KG1 (cell line): ENCODE measurements at regions not wholly inside any gene's neighbourhood (a gene's known extent, or its start where the extent isn't known, plus 50 kb on each side); places are given as distances from the start of the nearest gene placed in this dataset.

Source experiments
- DNase-seq: peaks from one replicate; lab custom pipeline; 2025; lab: John Stamatoyannopoulos, UW

DNA sequence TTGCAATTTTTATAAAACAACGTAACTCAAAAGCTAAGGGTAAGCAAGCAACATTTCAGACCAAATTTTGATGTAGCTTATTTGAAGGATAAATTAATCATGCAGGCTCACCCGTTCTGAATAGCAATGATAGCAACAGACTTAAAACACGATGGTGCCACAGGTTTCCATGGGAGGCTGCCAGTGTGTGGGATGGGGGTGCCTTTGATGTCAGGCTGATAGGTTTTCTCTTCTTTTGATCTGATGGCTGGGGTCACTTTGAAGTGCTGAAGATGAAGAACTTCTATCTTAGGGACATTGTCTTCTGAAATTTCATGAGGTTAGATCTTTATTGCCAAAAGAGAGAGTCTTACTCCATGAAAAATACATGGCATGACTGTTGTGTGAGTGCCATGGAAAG, 206.8 kb downstream of the LPIN1 start:
- no peak for DNase-seq

GRCh38 chr2:11955314-11955713, 208.9 kb downstream of the LPIN1 start:
- no peak for DNase-seq

GRCh38 chr2:11955884-11956291, 209.5 kb downstream of the LPIN1 start:
- DNase-seq = no peak

GRCh38 chr2:11962707-11963328, 216.4 kb downstream of the LPIN1 start:
- DNase-seq = no peak

DNA sequence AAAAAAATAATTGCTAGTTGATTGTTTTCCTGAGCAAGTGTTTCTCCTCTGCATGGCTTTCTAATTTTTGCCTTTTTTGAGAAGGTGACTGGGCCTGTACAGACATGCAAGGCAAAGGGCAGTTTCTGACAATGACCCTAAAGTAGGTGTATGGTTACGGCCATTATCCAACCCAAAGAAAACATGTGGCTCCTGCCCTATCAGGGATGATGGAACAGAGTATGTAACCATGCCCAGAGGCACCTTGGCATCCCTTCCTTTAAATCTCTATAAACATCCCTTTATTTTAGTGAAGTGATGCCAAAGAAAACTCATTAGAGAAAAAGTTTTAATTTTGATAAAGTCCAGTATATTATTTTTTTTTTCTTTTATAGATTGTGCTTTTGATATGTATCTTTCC, 217.5 kb downstream of the LPIN1 start:
- DNase-seq = no peak

DNA sequence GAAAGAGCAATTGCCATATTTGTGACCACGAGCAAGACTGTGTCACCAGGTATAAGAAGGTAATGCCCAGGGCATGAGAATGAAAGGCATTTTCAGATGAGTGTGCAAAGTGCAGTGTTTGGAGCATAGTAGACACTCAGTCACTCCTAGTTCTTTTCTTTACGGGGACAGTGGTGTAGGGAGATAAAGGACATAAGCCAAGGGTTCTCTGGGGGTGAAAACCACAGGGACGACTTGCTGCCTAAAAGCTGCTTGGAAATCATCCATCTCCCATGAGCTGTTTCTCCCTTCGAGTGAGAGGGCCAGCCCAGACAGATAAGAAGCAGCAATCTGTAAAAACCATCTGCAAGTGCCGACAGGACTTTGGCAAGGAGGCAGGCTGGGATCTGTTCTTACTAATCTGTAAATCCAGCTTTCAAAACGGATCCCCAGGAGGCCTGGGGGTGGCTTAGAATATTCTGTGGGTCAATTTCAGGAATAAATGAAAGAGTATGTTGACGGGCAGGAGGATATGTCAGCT, 221.6 kb downstream of the LPIN1 start:
- DNase-seq = no peak

- no peak for DNase-seq
Measured at GRCh38 chr2:11968521-11968920, 222.1 kb downstream of the LPIN1 start.

DNA sequence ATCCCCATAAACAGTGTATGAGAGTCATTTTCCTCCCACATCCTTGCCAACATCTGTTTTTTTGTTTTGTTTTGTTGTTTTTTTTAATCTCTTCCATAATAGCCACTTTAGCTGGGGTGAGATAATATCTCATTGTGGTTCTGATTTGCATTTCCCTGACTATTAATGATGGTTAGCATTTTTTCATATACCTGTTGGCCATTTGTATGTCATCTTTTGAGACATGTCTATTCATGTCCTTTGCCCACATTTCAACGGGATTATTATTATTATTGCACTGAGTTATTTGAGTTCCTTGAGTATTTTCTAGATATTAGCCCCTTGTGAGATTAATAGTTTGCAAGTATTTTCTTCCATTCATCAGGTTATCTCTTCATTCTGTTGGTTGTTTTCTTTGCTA, 223.3 kb downstream of the LPIN1 start:
- DNase-seq = no peak

DNA sequence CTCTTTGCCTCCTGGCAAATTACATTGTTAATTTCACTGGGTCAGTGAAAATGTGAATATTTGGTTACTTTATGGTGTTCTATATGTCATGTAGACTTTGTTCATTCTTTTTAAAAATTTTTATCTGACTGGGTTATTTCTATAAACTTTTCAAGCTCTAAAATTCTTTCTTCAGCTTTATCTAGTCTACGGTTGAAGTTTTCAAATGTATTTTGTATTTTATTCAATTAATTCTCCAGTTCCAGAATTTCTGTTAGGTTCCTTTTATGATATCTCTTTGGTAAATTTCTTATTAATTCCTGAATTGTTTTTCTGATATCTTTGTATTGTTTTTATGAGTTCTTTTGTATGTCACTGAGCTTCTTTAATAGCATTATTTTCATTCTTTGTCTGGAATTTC, 228.1 kb downstream of the LPIN1 start:
- no peak for DNase-seq

GRCh38 chr2:11975373-11975772, 228.9 kb downstream of the LPIN1 start:
- DNase-seq = no peak

- DNase-seq = no peak
Measured at GRCh38 chr2:11976073-11976472, 229.6 kb downstream of the LPIN1 start.

GRCh38 chr2:11977766-11978524, 231.5 kb downstream of the LPIN1 start:
- DNase-seq = no peak

GRCh38 chr2:11980809-11981208, 234.4 kb downstream of the LPIN1 start:
- DNase-seq = no peak

DNA sequence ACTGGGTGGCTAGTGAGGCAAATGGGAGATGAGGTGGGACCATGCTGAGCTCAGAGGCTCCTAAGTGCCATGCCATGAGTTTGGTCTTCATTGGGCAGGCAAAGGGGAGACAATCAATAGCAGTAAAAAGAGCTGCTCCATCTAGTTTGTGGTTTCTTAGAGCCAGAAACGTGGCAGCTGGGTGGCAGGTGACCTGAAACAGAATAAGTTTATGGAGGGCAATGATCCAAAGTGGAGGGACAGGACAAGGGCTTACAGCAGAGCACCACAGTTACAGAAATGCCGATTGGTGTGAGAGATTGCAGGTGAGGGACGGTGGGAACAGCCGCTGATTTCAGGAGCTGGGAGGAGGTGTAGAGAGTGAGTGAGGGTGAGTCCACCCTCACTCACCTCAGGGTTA, 237.0 kb downstream of the LPIN1 start:
- no peak for DNase-seq

- no peak for DNase-seq
Measured at GRCh38 chr2:11983870-11984269, 237.4 kb downstream of the LPIN1 start.

DNA sequence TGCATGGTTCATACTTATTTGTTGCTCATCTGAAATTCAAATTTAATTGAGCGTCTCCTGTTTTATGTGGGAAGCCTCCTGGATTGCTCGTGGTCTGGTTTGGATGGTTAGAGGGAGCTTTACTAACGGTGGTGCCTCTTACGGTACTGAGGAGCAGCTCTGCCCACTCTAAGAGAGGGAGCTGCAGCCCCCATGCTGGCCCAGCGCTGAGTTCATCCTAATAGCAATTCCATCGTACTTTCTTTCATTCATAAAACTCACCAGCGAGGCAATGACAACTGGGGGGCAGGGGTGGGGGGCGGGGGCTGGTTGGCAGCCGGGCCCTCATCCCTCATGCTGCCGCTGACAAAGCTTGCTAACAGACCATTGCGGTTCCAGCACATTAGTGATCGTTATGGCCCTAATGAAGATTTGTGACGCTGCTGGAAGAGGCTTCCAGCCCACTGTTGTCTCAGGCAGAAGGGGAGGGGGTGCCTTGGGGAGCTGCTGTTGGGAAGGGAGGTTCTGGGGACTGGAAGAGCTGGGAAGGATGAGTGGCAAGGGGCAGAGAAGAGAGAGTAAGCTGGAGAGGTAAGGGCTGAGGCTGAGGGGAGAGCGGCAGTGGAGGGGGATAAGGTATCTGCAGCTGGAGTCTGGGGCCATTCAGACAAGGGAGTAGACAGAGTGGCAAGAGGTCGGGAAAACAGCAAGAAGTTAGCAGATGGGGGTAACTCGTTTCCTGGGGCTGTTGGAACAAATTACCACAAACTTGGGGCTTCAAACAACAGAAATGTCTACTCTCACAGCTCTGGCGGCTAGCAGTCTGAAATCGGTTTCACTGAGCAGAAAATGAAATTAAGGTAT, 238.1 kb downstream of the LPIN1 start:
- no peak for DNase-seq

- DNase-seq = no peak
Measured at GRCh38 chr2:11985817-11986566, 239.6 kb downstream of the LPIN1 start.

DNA sequence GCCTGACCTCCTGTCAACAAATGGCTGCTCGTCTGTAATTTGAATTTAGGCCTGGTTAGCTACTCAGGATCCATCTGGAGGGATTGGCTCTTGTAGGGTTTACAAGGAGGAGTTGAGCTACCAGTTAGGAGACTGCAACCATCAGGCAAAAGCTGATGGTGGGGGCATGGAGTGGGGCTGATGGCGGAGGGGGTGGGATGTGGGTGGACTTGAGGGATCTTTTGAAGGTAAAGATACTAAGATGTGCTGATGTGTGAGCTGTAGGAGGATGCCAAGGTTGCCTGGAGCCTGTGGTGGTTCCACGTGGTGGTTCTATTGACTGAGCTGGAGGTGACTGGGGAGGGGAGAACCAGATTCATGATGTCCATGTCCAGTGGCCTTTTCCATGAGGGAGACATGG, 240.7 kb downstream of the LPIN1 start:
- no peak for DNase-seq

DNA sequence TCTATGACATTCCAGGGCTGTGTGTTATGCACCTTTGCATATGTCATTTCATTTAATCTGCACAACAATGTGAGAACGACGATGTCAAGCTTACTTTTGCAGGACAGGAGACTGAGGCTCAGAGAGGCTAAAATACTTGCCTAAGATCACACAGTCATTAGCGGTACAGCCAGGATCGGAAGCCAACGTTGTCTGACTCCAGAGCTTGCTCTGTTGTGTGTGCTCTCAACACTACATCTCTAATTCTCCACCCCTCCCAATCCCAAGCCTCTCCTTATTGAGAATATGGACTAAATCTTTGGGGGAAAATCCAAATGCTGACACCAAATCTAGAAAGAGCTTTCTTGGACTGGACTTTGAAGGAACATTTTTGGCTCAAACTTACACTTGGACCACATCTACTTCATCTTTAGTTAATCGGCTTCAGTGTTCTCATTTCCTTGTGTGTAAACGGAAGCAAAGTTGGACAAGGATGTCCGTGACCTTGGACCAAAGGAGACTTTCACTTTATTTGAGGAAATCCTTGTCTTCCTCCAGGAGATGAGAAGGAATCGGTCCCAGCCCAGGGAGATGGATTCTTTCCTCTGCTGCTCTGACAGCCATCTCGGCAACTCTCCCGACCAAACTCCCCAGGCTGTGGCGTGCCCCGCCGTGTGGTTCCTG, 242.4 kb downstream of the LPIN1 start:
- no peak for DNase-seq

DNA sequence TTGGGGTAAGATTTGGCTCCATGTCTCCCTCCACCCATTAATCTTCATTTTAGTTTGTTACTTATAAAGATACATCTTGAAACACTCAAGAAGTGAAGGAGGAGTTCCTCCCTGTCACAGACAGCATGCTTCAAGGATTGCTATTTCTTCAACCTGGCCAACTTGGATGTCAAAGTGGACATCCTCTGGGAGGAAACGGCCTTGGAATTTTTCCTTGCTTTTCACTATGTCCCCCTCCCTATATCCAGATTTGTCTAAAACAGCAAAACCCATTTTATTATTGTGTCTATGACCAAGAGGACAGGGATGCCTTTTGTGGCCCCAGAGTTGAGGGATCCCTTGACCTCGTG, 242.9 kb downstream of the LPIN1 start:
- no peak for DNase-seq

DNA sequence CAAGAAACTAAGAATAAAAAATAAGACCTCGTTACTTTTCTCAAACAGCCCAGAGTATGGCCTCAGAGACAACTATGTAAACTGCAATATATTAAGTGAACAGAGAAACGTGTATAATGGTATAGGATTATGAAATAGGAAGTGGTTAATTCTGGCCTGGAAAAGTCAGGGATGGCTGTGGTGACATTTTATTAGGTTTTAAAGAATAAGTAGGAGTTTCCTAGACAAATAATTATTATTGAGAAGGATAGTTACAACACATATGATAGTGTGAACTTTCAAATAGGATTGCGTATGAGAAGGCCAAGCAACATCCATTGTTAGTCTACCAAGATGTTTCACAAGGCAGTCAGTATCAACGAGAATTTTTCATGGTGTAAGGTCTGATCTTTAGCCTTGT, 244.1 kb downstream of the LPIN1 start:
- no peak for DNase-seq

- DNase-seq = no peak
Measured at GRCh38 chr2:11993749-11994148, 247.3 kb downstream of the LPIN1 start.
